Sigmoid colon (tissue), 6 donors: ENCODE measurements at regions not wholly inside any gene's neighbourhood (a gene's known extent, or its start where the extent isn't known, plus 50 kb on each side); places are given as distances from the start of the nearest gene placed in this dataset.
"Not testable (repeated sequence)": the region's sequence is repeated elsewhere in the genome, so short reads cannot be mapped to it uniquely, and the experiment has no call there.

Experiments
- DNase-seq: peaks from one replicate; pipeline ENCODE4 v3.0.0-alpha.2; 2019
- H3K27ac ChIP-seq, 4 donors: fragments of 200-600 bp; sonication (generic); one replicate each; pipeline ENCODE4 v1.5.1; 2016 to 2019; ENCODE audit warnings: mild to moderate bottlenecking in 1 of 4
- H3K27me3 ChIP-seq, 3 donors: fragments of 200-600 bp; sonication (generic); one replicate each; pipeline ENCODE4 v1.5.1; 2019; ENCODE audit warnings: mild to moderate bottlenecking in 1 of 3
- H3K36me3 ChIP-seq, 4 donors: fragments of 200-600 bp; sonication (generic); one replicate each; pipeline ENCODE4 v1.5.1; 2016 to 2019
- H3K4me1 ChIP-seq, 4 donors: fragments of 200-600 bp; sonication (generic); one replicate each; pipeline ENCODE4 v1.5.1; 2017 to 2019
- H3K4me3 ChIP-seq, 4 donors: fragments of 200-600 bp; sonication (generic); one replicate each; pipeline ENCODE4 v1.5.1; 2017 to 2019; ENCODE audit warnings: mild to moderate bottlenecking in 2 of 4, moderate library complexity in 1 of 4
- H3K9me3 ChIP-seq, 4 donors: fragments of 200-600 bp in 3 of 4; sonication (generic) in 3 of 4; one replicate each; pipeline versions ENCODE4 v1.5.1 to v1.6.1; 2013 to 2019
- EP300 ChIP-seq, 4 donors: sonication (generic); formaldehyde crosslinking; IDR thresholded peaks; one replicate each; pipeline ENCODE4 v1.6.1; 2017; ENCODE audit warnings: antibody characterized with exemption in 4 of 4
- POLR2A ChIP-seq, 2 donors: fragments of 450-650 bp; IDR thresholded peaks; one replicate each; pipeline ENCODE4 v1.6.1; 2016; ENCODE audit warnings: antibody characterized with exemption in 2 of 2, mild to moderate bottlenecking in 2 of 2, moderate library complexity in 2 of 2
- POLR2AphosphoS5 ChIP-seq, 4 donors: sonication (generic); formaldehyde crosslinking; IDR thresholded peaks; one replicate each; pipeline ENCODE4 v1.6.1; 2017; ENCODE audit warnings: antibody characterized with exemption in 4 of 4
- WGBS, 2 donors: extraction: QIAGEN DNeasy Blood & Tissue Kit; methylation state at CpG; one replicate each; pipeline ENCODE4 v1.1.7; 2013; 5-methylcytosine and 5-hydroxymethylcytosine counted together
- intact Hi-C: fragments of 100-400 bp; cut with DNase I; formaldehyde crosslinking; loops from one replicate; pipeline ENCODE4 v1.15.1; 2023
- TF ChIP-seq, protein P1 (sequence below), 4 experiments: fragments of 450-650 bp in 3 of 4; fragments of 200-600 bp in 1 of 4; IDR thresholded peaks; one replicate each; pipeline ENCODE4 v1.5.1; 2016 to 2019; ENCODE audit warnings: antibody characterized with exemption in 4 of 4, mild to moderate bottlenecking in 3 of 4, moderate library complexity in 2 of 4
- donor health status: healthy with polysubstance abuse.
- donor health status: healthy.

DNA sequence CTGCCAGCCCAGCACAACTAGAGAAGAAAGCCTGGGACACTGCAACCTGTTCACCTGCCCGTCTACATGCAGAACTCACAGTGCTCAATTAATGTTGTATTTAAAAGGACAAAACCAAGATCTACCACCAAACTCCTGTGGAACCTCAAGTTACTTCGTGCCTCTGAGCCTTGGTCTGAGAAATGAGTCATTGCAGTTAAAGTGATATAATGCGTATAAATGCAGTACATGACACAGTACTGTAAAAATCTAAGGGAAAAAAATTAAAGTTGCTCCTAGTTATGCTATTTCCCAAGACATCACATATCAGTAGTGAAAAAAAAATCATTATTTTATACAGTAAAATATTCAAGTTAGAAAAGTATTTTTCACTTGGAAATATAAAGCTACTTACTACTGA lies 138.9 kb downstream of the ZIC4 start:
- TF ChIP-seq EP300 (IDR thresholded peaks at IDR 0.05) (no peak), POLR2A (IDR thresholded peaks at IDR 0.05) (no peak), POLR2AphosphoS5 (IDR thresholded peaks at IDR 0.05) (no peak)
- TF ChIP-seq, protein P1, sequence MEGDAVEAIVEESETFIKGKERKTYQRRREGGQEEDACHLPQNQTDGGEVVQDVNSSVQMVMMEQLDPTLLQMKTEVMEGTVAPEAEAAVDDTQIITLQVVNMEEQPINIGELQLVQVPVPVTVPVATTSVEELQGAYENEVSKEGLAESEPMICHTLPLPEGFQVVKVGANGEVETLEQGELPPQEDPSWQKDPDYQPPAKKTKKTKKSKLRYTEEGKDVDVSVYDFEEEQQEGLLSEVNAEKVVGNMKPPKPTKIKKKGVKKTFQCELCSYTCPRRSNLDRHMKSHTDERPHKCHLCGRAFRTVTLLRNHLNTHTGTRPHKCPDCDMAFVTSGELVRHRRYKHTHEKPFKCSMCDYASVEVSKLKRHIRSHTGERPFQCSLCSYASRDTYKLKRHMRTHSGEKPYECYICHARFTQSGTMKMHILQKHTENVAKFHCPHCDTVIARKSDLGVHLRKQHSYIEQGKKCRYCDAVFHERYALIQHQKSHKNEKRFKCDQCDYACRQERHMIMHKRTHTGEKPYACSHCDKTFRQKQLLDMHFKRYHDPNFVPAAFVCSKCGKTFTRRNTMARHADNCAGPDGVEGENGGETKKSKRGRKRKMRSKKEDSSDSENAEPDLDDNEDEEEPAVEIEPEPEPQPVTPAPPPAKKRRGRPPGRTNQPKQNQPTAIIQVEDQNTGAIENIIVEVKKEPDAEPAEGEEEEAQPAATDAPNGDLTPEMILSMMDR (IDR thresholded peaks at IDR 0.05): no peak
- no peak overlapping the region for H3K4me3 ChIP-seq
- peaks cover 0 to 1% (median 0%) of the 10 kb centered on the region in 4 donors for H3K9me3 ChIP-seq
- no peaks in the 10 kb centered on the region for H3K4me1 ChIP-seq
- no peaks in the 10 kb centered on the region for H3K36me3 ChIP-seq
- H3K27me3 ChIP-seq: no peaks in the 10 kb centered on the region
- H3K27ac ChIP-seq: no peak overlapping the region
- DNase-seq: no peak
- intact Hi-C loops: no loop called here
- 66 to 77% methylated on average over 3 of the region's 3 CpGs for WGBS, 2 donors

DNA sequence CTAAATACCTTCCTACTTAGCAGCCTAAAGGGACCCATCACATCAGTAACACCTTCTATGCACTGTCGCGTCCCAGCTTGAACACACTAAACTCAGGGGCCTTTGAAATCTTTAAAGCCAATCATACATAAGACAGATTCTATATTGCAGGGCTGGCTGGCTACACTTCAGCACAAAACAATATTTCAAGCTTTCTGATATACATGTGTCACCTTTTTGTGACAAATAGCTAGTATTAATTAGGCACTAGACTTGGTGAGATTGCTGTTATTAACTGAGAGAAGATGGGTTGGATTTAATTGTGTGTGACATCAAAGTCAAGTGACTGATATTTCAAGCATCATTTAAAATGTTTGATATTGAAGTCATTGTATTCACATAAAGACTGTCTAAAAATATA lies 148.4 kb downstream of the ZIC4 start:
- H3K36me3 ChIP-seq: no peaks in the 10 kb centered on the region
- H3K27ac ChIP-seq: no peak overlapping the region
- 92 to 93% methylated on average over 2 of the region's 2 CpGs for WGBS, 2 donors
- intact Hi-C loops: no loop called here
- no peak for TF ChIP-seq POLR2A (IDR thresholded peaks at IDR 0.05)
- TF ChIP-seq EP300 (IDR thresholded peaks at IDR 0.05): no peak
- peaks cover 0 to 13% (median 2%) of the 10 kb centered on the region in 4 donors for H3K4me1 ChIP-seq
- no peak overlapping the region for H3K4me3 ChIP-seq
- no peaks in the 10 kb centered on the region for H3K9me3 ChIP-seq
- H3K27me3 ChIP-seq: no peaks in the 10 kb centered on the region
- DNase-seq: no peak

GRCh38 chr3:147256739-147257138 lies 149.6 kb downstream of the ZIC4 start:
- no peak for DNase-seq
- Histone ChIP-seq H3K4me3 (no peak overlapping the region), H3K27ac (no peak overlapping the region), H3K27me3 (no peaks in the 10 kb centered on the region), H3K9me3 (no peaks in the 10 kb centered on the region), H3K4me1 (peaks cover 0 to 14% (median 5%) of the 10 kb centered on the region in 4 donors), H3K36me3 (no peaks in the 10 kb centered on the region)
- TF ChIP-seq POLR2A (IDR thresholded peaks at IDR 0.05) (no peak), POLR2AphosphoS5 (IDR thresholded peaks at IDR 0.05) (no peak), EP300 (IDR thresholded peaks at IDR 0.05) (no peak)
- TF ChIP-seq, protein P1 (IDR thresholded peaks at IDR 0.05): no peak
- WGBS, 2 donors: 49 to 73% methylated on average over 2 of the region's 2 CpGs
- intact Hi-C loops: no loop called here

GRCh38 chr3:147246906-147247305 lies 159.4 kb downstream of the ZIC4 start:
- no peak for DNase-seq
- no peak overlapping the region for H3K27ac ChIP-seq
- intact Hi-C loops: no loop called here
- H3K4me1 ChIP-seq: no peaks in the 10 kb centered on the region
- no peaks in the 10 kb centered on the region for H3K9me3 ChIP-seq
- TF ChIP-seq POLR2AphosphoS5 (IDR thresholded peaks at IDR 0.05): no peak
- TF ChIP-seq POLR2A (IDR thresholded peaks at IDR 0.05): no peak
- TF ChIP-seq, protein P1 (IDR thresholded peaks at IDR 0.05): no peak
- TF ChIP-seq EP300 (IDR thresholded peaks at IDR 0.05): no peak
- H3K27me3 ChIP-seq: no peaks in the 10 kb centered on the region
- no peaks in the 10 kb centered on the region for H3K36me3 ChIP-seq
- 63 to 83% methylated on average over 4 of the region's 4 CpGs for WGBS, 2 donors
- no peak overlapping the region for H3K4me3 ChIP-seq

DNA sequence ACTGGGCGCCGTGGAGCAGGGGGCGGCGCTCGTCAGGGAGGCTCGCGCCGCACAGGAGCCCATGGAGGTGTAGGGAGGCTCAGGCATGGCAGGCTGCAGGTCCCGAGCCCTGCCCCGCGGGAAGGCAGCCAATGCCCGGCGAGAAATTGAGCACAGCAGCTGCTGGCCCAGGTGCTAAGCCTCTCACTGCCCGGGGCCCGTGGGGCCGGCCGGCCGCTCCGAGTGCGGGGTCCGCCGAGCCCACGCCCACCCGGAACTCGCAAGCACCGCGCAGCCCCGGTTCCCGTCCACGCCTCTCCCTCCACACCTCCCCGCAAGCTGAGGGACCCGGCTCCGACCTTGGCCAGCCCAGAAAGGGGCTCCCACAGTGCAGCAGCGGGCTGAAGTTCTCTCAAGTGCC lies 160.7 kb downstream of the ZIC4 start:
- H3K9me3 ChIP-seq, H3K36me3 ChIP-seq, H3K4me1 ChIP-seq, H3K27ac ChIP-seq, H3K27me3 ChIP-seq, DNase-seq, intact Hi-C loops, H3K4me3 ChIP-seq: not testable (repeated sequence)
- 94 to 95% methylated on average over 34 of the region's 34 CpGs for WGBS, 2 donors

DNA sequence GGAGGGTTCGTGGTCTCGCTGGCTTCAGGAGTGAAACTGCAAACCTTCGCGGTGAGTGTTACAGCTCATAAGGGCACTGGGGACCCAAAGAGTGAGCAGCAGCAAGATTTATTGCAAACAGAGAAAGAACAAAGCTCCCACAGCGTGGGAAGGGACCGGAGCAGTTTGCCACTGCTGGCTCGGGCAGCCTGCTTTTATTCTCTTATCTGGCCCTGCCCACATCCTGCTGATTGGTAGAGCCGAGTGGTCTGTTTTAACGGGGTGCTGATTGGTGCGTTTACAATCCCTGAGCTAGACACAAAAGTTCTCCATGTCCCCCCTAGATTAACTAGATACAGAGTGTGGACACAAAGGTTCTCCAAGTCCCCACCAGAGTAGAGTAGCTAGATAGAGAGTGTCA lies 161.3 kb downstream of the ZIC4 start:
- H3K4me3 ChIP-seq, H3K27ac ChIP-seq, H3K4me1 ChIP-seq, H3K27me3 ChIP-seq, H3K9me3 ChIP-seq, H3K36me3 ChIP-seq, DNase-seq, intact Hi-C loops: not testable (repeated sequence)
- WGBS, 2 donors: 85 to 89% methylated on average over 10 of the region's 10 CpGs
